Kidney epithelial cell (primary cell): ENCODE measurements at regions not wholly inside any gene's neighbourhood (a gene's known extent, or its start where the extent isn't known, plus 50 kb on each side); places are given as distances from the start of the nearest gene placed in this dataset.

Source experiments
- DNase-seq: peaks from one replicate; pipeline ENCODE4 v3.0.0-alpha.2; 2010; ENCODE audit warnings: low read depth
- H3K27me3 ChIP-seq: 2 replicates; pipeline ENCODE4 v1.6.0; 2011; ENCODE audit warnings: low read length; ENCODE audit not compliant: control insufficient read depth, insufficient read depth
- H3K36me3 ChIP-seq: 2 replicates; pipeline ENCODE4 v1.5.1; 2011; ENCODE audit warnings: low read length; ENCODE audit not compliant: control insufficient read depth, insufficient read depth
- H3K4me3 ChIP-seq: 2 replicates; pipeline ENCODE4 v1.5.1; 2011; ENCODE audit warnings: low read depth, mild to moderate bottlenecking, control low read depth, low read length
- TF ChIP-seq, protein P1 (sequence below): IDR thresholded peaks from 2 replicates; pipeline ENCODE4 v1.5.1; 2011; ENCODE audit warnings: mild to moderate bottlenecking, moderate library complexity, low read length, control low read depth, inconsistent platforms; ENCODE audit not compliant: insufficient read depth, poor library complexity, severe bottlenecking

GRCh38 chr15:69897471-69898237 is 200.1 kb downstream of the TLE3 start:
- DNase-seq: no peak
- Histone ChIP-seq H3K27me3 (peaks cover 8% of the 10 kb centered on the region), H3K36me3 (no peaks in the 10 kb centered on the region), H3K4me3 (no peak overlapping the region)
- TF ChIP-seq, protein P1, sequence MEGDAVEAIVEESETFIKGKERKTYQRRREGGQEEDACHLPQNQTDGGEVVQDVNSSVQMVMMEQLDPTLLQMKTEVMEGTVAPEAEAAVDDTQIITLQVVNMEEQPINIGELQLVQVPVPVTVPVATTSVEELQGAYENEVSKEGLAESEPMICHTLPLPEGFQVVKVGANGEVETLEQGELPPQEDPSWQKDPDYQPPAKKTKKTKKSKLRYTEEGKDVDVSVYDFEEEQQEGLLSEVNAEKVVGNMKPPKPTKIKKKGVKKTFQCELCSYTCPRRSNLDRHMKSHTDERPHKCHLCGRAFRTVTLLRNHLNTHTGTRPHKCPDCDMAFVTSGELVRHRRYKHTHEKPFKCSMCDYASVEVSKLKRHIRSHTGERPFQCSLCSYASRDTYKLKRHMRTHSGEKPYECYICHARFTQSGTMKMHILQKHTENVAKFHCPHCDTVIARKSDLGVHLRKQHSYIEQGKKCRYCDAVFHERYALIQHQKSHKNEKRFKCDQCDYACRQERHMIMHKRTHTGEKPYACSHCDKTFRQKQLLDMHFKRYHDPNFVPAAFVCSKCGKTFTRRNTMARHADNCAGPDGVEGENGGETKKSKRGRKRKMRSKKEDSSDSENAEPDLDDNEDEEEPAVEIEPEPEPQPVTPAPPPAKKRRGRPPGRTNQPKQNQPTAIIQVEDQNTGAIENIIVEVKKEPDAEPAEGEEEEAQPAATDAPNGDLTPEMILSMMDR: no peak

DNA sequence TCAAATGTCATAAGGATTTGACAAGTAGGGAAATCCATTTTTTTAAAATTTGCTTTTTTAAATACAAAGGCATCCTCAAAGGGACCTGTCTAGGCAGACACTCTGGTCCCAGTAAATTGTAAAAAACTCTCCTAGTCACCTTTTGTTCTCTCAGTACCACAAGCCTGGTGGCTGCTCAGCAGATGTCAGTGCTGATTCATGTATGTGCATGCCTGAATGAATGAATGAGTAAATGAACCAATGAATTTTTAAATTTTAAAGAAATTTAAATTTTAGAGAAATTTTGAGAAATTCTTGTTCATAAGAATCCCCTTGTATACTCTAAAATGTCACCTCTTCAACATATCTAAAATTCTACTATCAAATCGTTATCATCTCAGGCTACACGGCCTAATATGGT is 199.5 kb downstream of the TLE3 start:
- Histone ChIP-seq H3K4me3 (no peak overlapping the region), H3K36me3 (no peaks in the 10 kb centered on the region), H3K27me3 (peaks cover 8% of the 10 kb centered on the region)
- TF ChIP-seq, protein P1: no peak
- DNase-seq: no peak

DNA sequence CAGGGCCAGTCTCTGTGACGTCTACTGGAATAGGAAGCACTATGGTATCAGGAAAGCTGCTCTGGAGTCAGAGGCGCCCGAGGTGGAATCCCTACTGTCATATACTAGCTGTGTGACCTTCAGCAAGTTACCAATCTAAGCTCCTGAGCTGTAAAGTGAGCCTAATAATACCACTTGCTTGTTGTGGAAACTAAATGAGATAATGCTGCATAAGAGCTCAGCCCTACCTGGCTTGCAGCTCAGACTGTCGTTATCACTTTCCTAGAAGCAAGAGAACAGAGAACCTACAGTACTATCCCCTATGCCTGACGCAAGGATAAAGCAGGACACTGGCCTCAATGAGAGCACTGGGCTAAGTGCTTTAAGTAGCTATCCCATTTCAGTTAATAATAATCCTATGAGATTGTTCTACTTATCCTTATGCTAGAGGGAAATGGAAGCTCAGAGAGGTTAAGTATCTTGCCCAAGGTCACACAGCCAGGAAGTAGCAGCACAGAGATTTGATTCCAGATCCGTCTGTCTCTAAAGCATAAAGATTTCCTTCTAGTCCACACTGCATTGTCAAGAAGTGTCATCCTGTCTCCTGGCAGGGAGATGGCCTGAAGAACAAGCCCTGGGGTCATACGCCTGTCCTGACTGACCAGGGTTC is 195.2 kb downstream of the TLE3 start:
- Histone ChIP-seq H3K4me3 (no peak overlapping the region), H3K36me3 (no peaks in the 10 kb centered on the region), H3K27me3 (no peaks in the 10 kb centered on the region)
- DNase-seq: no peak
- TF ChIP-seq, protein P1: no peak

DNA sequence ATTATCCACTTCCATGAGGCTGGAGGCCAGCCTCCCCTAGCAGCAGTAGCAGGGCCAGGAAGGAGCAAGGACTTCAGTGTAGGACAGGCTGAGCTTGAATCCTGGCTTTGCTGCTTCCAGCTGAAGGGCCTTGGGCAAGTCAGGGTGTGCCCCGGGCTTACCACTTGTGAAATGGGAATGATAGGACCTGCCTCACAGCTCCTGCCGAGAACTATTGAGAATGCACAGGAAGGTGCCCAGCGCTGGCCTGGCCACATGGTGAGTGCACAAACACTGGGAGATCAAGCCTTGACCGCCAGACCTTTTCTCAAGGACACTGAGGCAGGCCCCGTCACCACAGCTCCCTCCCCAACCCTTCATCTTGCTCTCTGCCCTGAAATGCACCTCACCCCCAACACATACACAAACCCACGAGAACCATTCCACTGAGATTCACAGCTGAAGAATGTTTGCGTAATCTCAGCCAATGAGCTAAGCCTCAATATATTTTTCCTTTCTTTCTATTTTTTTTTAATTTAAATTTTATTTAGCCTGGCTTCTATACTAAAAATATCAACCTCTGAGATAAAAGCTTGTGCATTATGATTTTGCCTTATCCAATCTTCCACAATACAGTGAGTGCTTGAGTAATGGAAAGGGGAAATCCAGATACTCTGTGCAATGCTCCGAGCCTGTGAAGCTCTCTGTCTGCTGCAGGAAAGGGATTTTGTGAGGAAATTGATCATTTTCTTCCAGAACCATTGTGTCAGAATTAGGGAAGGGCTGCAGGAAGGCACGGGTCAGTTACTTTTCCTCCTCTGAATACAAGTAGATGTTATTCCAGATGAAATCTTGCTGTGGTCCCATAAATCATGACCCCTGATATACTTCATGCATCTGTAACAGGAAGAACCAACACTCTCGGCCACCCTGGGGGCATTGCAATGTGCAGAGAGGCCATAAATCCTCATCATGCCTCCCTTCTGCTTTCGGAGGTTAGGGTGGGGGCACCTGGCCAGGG is 193.9 kb downstream of the TLE3 start:
- DNase-seq: no peak
- Histone ChIP-seq H3K4me3 (no peak overlapping the region), H3K36me3 (no peaks in the 10 kb centered on the region), H3K27me3 (no peaks in the 10 kb centered on the region)
- TF ChIP-seq, protein P1: no peak

- Histone ChIP-seq H3K27me3 (peaks cover 2% of the 10 kb centered on the region), H3K36me3 (no peaks in the 10 kb centered on the region), H3K4me3 (no peak overlapping the region)
- TF ChIP-seq, protein P1: no peak
- DNase-seq: no peak
Observed at GRCh38 chr15:69906256-69907185, 191.2 kb downstream of the TLE3 start.
